ENCODE measurements at regions not wholly inside any gene's neighbourhood (a gene's known extent, or its start where the extent isn't known, plus 50 kb on each side); places are given as distances from the start of the nearest gene placed in this dataset.

- TF ChIP-seq CTCF (IDR thresholded peaks at IDR 0.05) = no peak
- no peak for TF ChIP-seq POLR2A (IDR thresholded peaks at IDR 0.05)
Observed at GRCh38 chr21:43301409-43302061, 125.4 kb downstream of the SIK1 start.
